Activated B cell treated with CpG ODN at 0.5 μM for 24 hours (primary cell): ENCODE measurements at regions not wholly inside any gene's neighbourhood (a gene's known extent, or its start where the extent isn't known, plus 50 kb on each side); places are given as distances from the start of the nearest gene placed in this dataset.

ENCODE experiments used
- ATAC-seq: fragments of 200-7000 bp; cut with Tn5 transposase; one replicate; pipeline ENCODE4 v1.10.0; 2021; ENCODE audit warnings: low read depth, mild to moderate bottlenecking, moderate library complexity
- CTCF ChIA-PET: fragments of 350-600 bp; sonication (Branson Sonifier 250); formaldehyde crosslinking; loops from one replicate; lab custom pipeline; 2021; ENCODE audit warnings: antibody characterized with exemption; lab: Charles Lee
- POLR2A ChIA-PET: fragments of 350-600 bp; sonication (Branson Sonifier 250); formaldehyde crosslinking; loops from one replicate; lab custom pipeline; 2021; ENCODE audit warnings: antibody characterized with exemption; lab: Charles Lee
- DNase-seq: peaks from one replicate; pipeline ENCODE4 v3.0.0; 2022
- H3K27ac Mint-ChIP-seq: one replicate; pipeline ENCODE4 v1.8.0; 2020; ENCODE audit warnings: mixed read lengths
- H3K27me3 Mint-ChIP-seq: one replicate; pipeline ENCODE4 v1.8.0; 2021; ENCODE audit warnings: mixed read lengths
- H3K36me3 Mint-ChIP-seq: one replicate; pipeline ENCODE4 v1.8.0; 2021; ENCODE audit warnings: low read depth, mixed read lengths
- H3K4me1 Mint-ChIP-seq: one replicate; pipeline ENCODE4 v1.8.0; 2021; ENCODE audit warnings: mixed read lengths
- H3K4me3 Mint-ChIP-seq: one replicate; pipeline ENCODE4 v1.8.0; 2020; ENCODE audit warnings: mild to moderate bottlenecking, mixed read lengths
- H3K9me3 Mint-ChIP-seq: one replicate; pipeline ENCODE4 v1.8.0; 2020; ENCODE audit warnings: mixed read lengths
- intact Hi-C: fragments of 100-400 bp; cut with micrococcal nuclease; formaldehyde crosslinking; loops from one replicate; pipeline ENCODE4 v1.15.1; 2024
- TF ChIP-seq, protein P1 (sequence below): fragments of 200-600 bp; IDR thresholded peaks from one replicate; pipeline ENCODE4 v1.8.0; 2022; ENCODE audit warnings: antibody characterized with exemption, mild to moderate bottlenecking

DNA sequence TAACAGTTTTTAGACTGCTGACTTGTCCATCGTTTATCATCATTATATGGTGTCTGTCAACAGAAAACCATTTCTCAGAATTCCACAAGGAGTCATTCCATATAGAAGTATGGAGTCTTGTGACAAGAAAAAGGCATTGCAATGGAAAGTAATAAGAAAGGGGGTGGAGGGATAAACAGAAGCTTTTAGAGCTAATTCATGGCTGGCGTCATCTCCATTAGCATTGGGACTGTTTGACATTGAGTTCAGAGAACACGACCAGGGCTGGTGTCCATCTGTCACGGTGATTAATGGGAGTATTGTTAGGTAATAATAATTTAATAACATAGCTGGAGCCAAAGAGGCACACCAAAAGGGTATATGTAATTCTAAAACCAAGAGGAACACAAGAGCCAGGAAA is 101.9 kb upstream of the SFRP2 start:
- ChIA-PET POLR2A (no interaction called here), CTCF (no interaction called here)
- TF ChIP-seq, protein P1, sequence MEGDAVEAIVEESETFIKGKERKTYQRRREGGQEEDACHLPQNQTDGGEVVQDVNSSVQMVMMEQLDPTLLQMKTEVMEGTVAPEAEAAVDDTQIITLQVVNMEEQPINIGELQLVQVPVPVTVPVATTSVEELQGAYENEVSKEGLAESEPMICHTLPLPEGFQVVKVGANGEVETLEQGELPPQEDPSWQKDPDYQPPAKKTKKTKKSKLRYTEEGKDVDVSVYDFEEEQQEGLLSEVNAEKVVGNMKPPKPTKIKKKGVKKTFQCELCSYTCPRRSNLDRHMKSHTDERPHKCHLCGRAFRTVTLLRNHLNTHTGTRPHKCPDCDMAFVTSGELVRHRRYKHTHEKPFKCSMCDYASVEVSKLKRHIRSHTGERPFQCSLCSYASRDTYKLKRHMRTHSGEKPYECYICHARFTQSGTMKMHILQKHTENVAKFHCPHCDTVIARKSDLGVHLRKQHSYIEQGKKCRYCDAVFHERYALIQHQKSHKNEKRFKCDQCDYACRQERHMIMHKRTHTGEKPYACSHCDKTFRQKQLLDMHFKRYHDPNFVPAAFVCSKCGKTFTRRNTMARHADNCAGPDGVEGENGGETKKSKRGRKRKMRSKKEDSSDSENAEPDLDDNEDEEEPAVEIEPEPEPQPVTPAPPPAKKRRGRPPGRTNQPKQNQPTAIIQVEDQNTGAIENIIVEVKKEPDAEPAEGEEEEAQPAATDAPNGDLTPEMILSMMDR: no peak
- DNase-seq (no peak), ATAC-seq (no peak)
- no peaks in the 10 kb centered on the region for H3K4me1 Mint-ChIP-seq
- intact Hi-C loops: no loop called here
- no peaks in the 10 kb centered on the region for H3K36me3 Mint-ChIP-seq
- no peak overlapping the region for H3K4me3 Mint-ChIP-seq
- H3K27ac Mint-ChIP-seq: no peak overlapping the region
- no peaks in the 10 kb centered on the region for H3K9me3 Mint-ChIP-seq
- peaks cover 4% of the 10 kb centered on the region for H3K27me3 Mint-ChIP-seq

DNA sequence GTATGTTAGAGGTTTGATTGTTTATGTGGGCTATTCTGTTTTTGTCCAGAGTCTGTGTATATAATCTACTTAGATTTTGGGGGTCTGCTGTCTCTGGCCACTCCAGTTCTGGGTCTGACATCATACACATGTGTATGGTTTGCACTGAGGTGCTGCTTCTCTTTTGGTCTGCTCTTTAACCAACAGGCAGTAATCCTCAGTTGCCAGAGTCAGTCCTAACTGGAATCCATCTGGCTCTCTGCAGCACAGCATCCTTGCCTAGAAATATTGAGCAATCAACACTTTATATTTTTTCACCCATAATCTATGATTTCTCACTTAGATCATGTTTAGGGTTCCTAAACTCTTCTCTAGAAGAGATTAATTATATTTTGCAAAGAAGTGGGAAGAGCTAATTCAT is 98.3 kb upstream of the SFRP2 start:
- no peaks in the 10 kb centered on the region for H3K36me3 Mint-ChIP-seq
- H3K27me3 Mint-ChIP-seq: peaks cover 6% of the 10 kb centered on the region
- H3K27ac Mint-ChIP-seq: no peak overlapping the region
- H3K4me1 Mint-ChIP-seq: no peaks in the 10 kb centered on the region
- peaks cover 3% of the 10 kb centered on the region for H3K9me3 Mint-ChIP-seq
- CTCF ChIA-PET: no interaction called here
- no peak overlapping the region for H3K4me3 Mint-ChIP-seq
- TF ChIP-seq, protein P1: no peak
- DNase-seq (no peak), ATAC-seq (no peak)
- intact Hi-C loops: no loop called here
- POLR2A ChIA-PET: no interaction called here

DNA sequence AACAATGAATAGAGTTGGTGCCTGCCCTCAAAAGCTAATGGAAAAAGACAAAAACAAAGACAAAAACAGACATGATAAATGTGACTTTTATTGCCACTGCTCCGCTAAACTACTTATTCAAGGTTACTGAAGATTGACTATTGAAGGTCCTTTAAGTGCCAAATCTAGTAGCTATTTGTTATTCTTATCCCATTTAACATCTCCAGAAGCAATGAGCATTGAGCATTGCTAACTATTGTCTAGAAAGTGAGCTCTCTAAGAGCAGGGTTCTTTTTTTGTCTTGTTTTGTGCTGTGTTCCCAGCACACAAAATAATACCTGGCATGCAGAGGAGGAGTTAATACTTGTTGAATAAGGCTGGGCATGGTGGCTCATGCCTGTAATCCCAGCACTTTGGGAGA is 95.4 kb upstream of the SFRP2 start:
- DNase-seq (no peak), ATAC-seq (no peak)
- POLR2A ChIA-PET: no interaction called here
- H3K4me1 Mint-ChIP-seq: no peaks in the 10 kb centered on the region
- intact Hi-C loops: no loop called here
- CTCF ChIA-PET: no interaction called here
- peaks cover 6% of the 10 kb centered on the region for H3K27me3 Mint-ChIP-seq
- peaks cover 21% of the 10 kb centered on the region for H3K9me3 Mint-ChIP-seq
- H3K27ac Mint-ChIP-seq: no peak overlapping the region
- H3K4me3 Mint-ChIP-seq: no peak overlapping the region
- TF ChIP-seq, protein P1: no peak
- H3K36me3 Mint-ChIP-seq: no peaks in the 10 kb centered on the region

DNA sequence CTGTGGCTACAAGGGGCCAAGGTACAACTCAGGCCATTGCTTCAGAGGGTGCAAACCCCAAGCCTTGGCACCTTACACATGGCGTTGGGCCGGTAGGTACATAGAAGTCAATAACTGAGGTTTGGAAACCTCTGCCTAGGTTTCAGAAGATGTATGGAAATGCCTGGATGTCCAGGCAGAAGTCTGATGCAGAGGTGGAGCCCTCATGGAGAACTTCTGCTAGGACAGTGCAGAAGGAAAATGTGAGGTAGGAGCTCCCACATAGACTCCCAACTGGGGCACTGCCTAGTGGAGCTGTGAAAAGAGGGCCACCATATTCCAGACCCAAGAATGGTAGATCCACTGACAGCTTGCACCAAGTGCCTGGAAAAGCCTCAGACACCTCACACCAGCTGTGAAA is 92.1 kb upstream of the SFRP2 start:
- Mint-ChIP-seq H3K36me3 (no peaks in the 10 kb centered on the region), H3K4me1 (no peaks in the 10 kb centered on the region), H3K9me3 (peaks cover 24% of the 10 kb centered on the region), H3K4me3 (no peak overlapping the region), H3K27me3 (peaks cover 4% of the 10 kb centered on the region), H3K27ac (no peak overlapping the region)
- ChIA-PET CTCF (no interaction called here), POLR2A (no interaction called here)
- ATAC-seq: no peak
- intact Hi-C loops: no loop called here
- TF ChIP-seq, protein P1: no peak
- DNase-seq: no peak

DNA sequence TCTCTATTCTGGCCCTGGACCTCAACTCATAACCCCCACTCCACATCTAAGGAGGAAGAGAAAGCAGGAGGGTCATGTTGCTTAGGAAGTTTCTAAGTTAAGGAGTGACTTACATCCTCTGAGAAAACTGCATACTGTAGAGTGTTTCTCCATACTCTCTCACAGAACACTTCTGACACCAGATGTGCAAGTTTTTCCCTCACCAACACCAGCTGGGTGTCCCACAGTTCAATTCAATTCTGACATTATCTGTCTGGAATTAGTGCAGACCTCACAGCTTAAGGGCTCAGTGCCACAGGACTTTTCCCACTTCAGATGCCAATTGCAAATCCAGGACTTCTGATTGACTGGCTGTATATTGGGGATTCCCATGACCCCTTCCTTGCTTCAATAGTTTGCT is 89.0 kb upstream of the SFRP2 start:
- CTCF ChIA-PET: no interaction called here
- ATAC-seq (no peak), DNase-seq (no peak)
- Mint-ChIP-seq H3K27ac (no peak overlapping the region), H3K36me3 (no peaks in the 10 kb centered on the region), H3K27me3 (peaks cover 9% of the 10 kb centered on the region), H3K4me1 (no peaks in the 10 kb centered on the region), H3K4me3 (no peak overlapping the region), H3K9me3 (peaks cover 24% of the 10 kb centered on the region)
- TF ChIP-seq, protein P1: no peak
- POLR2A ChIA-PET: no interaction called here
- intact Hi-C loops: no loop called here
